22Rv1 (cell line): ENCODE measurements at regions not wholly inside any gene's neighbourhood (a gene's known extent, or its start where the extent isn't known, plus 50 kb on each side); places are given as distances from the start of the nearest gene placed in this dataset.

Experiments used
- CTCF ChIP-seq: fragments of 450-650 bp; IDR thresholded peaks from 2 replicates; pipeline ENCODE4 v1.5.1; 2017; ENCODE audit warnings: mild to moderate bottlenecking
- ZFX ChIP-seq: fragments of 450-650 bp; IDR thresholded peaks from 2 replicates; pipeline ENCODE4 v1.6.1; 2017; ENCODE audit warnings: antibody characterized with exemption, borderline replicate concordance

- TF ChIP-seq CTCF: no peak
- TF ChIP-seq ZFX: no peak
These were observed 194.0 kb downstream of the TOMM20 start for GRCh38 chr1:234934611-234935033.
